Peyer's patch (tissue), 4 donors: ENCODE measurements at regions not wholly inside any gene's neighbourhood (a gene's known extent, or its start where the extent isn't known, plus 50 kb on each side); places are given as distances from the start of the nearest gene placed in this dataset.

Experiments used
- DNase-seq, 3 donors: peaks; one replicate each; pipeline ENCODE4 v3.0.0-alpha.2; 2017 to 2019
- H3K27ac ChIP-seq, 4 donors: fragments of 200-600 bp; sonication (generic); one replicate each; pipeline ENCODE4 v1.5.1; 2016 to 2019
- H3K27me3 ChIP-seq, 2 donors: fragments of 200-600 bp; sonication (generic); one replicate each; pipeline ENCODE4 v1.5.1; 2019
- H3K36me3 ChIP-seq, 3 donors: fragments of 200-600 bp; sonication (generic); one replicate each; pipeline ENCODE4 v1.5.1; 2016 to 2019
- H3K4me1 ChIP-seq, 4 donors: fragments of 200-600 bp; sonication (generic); one replicate each; pipeline ENCODE4 v1.5.1; 2016 to 2019
- H3K4me3 ChIP-seq, 4 donors: fragments of 200-600 bp; sonication (generic); 1 replicate in 3 of 4; 2 replicates in 1 of 4; pipeline ENCODE4 v1.5.1; 2016 to 2019; ENCODE audit warnings: mild to moderate bottlenecking in 1 of 4
- H3K9me3 ChIP-seq, 4 donors: fragments of 200-600 bp; sonication (generic); one replicate each; pipeline ENCODE4 v1.5.1; 2016 to 2019; ENCODE audit warnings: mild to moderate bottlenecking in 1 of 4
- POLR2A ChIP-seq, 2 donors: fragments of 450-650 bp; IDR thresholded peaks; one replicate each; pipeline ENCODE4 v1.5.1; 2017; ENCODE audit warnings: antibody characterized with exemption in 2 of 2, mild to moderate bottlenecking in 2 of 2, moderate library complexity in 2 of 2
- TF ChIP-seq, protein P1 (sequence below), 6 experiments: fragments of 450-650 bp in 4 of 6; fragments of 200-600 bp in 2 of 6; sonication (generic) in 1 of 6; IDR thresholded peaks; one replicate each; pipeline ENCODE4 v1.5.1; 2017 to 2019; ENCODE audit warnings: antibody characterized with exemption in 6 of 6, mild to moderate bottlenecking in 3 of 6, moderate library complexity in 1 of 6

DNA sequence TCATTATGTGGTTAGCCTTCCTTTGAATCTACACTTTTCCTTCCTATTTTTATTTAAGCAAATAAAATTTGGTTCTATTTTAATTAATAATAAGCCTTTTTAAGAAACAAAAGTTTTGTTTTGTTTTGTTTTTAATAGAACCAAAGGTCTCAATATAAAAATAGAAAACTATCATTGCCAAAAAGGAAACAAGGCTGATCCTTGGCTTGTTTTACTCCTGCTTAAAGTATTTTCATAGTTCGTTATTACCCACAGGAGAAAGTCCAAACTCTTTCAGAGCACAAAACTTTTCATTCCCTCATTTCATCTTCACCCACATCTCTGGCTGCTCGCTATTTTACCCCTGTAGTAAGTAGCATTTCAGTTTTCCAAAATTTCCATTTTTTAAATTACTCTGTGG lies 374.8 kb downstream of the SEMA3D start:
- H3K27me3 ChIP-seq = no peaks in the 10 kb centered on the region
- H3K4me3 ChIP-seq = no peak overlapping the region
- TF ChIP-seq, protein P1, sequence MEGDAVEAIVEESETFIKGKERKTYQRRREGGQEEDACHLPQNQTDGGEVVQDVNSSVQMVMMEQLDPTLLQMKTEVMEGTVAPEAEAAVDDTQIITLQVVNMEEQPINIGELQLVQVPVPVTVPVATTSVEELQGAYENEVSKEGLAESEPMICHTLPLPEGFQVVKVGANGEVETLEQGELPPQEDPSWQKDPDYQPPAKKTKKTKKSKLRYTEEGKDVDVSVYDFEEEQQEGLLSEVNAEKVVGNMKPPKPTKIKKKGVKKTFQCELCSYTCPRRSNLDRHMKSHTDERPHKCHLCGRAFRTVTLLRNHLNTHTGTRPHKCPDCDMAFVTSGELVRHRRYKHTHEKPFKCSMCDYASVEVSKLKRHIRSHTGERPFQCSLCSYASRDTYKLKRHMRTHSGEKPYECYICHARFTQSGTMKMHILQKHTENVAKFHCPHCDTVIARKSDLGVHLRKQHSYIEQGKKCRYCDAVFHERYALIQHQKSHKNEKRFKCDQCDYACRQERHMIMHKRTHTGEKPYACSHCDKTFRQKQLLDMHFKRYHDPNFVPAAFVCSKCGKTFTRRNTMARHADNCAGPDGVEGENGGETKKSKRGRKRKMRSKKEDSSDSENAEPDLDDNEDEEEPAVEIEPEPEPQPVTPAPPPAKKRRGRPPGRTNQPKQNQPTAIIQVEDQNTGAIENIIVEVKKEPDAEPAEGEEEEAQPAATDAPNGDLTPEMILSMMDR (IDR thresholded peaks at IDR 0.05) = no peak
- no peak for TF ChIP-seq POLR2A (IDR thresholded peaks at IDR 0.05)
- H3K4me1 ChIP-seq = no peaks in the 10 kb centered on the region
- no peak for DNase-seq
- H3K36me3 ChIP-seq = no peaks in the 10 kb centered on the region
- H3K27ac ChIP-seq = no peak overlapping the region
- H3K9me3 ChIP-seq = no peaks in the 10 kb centered on the region

DNA sequence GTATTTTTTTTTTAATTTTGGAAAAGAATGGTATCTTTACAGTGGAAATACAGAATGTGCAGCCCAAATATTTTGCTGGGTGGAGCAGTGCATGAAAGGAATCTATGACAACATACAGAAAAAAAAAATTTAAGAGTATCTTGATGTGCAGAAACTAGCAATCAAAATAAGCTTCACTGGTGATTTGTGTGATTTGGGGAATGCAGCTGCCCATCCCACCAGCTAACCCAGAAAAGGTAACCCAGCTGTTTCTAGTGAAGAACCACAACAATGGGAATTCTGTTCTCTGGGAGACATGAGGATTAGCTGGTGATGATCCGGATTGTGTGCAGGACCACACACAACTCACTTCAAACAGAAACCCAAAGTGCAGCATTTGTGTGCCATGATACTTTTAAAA lies 375.5 kb downstream of the SEMA3D start:
- TF ChIP-seq POLR2A (IDR thresholded peaks at IDR 0.05) = no peak
- TF ChIP-seq, protein P1 (IDR thresholded peaks at IDR 0.05) = no peak
- no peak overlapping the region for H3K27ac ChIP-seq
- H3K4me1 ChIP-seq = no peaks in the 10 kb centered on the region
- DNase-seq = no peak
- no peaks in the 10 kb centered on the region for H3K9me3 ChIP-seq
- H3K27me3 ChIP-seq = no peaks in the 10 kb centered on the region
- no peaks in the 10 kb centered on the region for H3K36me3 ChIP-seq
- H3K4me3 ChIP-seq = no peak overlapping the region

GRCh38 chr7:84809877-84810276 lies 377.0 kb downstream of the SEMA3D start:
- H3K27ac ChIP-seq = no peak overlapping the region

DNA sequence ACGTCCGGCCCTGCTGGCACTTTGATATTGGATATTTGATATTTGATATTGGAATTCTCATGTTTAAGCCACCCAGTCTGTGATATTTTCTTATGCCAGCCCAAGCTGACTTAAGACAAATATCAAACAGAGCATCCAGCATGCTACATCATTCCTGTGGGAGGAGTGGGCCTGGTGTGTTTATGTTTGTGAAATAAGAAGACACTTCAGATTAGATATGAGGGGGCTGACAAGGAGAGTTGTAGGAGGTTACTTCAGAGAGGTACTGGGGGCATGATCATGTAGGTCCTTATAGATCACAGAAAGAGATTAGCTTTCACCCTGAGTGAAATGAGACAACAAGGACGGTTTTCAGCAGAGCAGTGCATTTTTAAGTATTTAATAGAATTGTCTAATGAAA lies 382.9 kb downstream of the SEMA3D start:
- DNase-seq = no peak
- H3K4me3 ChIP-seq = no peak overlapping the region
- H3K27me3 ChIP-seq = no peaks in the 10 kb centered on the region
- no peaks in the 10 kb centered on the region for H3K9me3 ChIP-seq
- H3K4me1 ChIP-seq = no peaks in the 10 kb centered on the region
- TF ChIP-seq POLR2A (IDR thresholded peaks at IDR 0.05) = no peak
- TF ChIP-seq, protein P1 (IDR thresholded peaks at IDR 0.05) = no peak
- no peaks in the 10 kb centered on the region for H3K36me3 ChIP-seq
- no peak overlapping the region for H3K27ac ChIP-seq

More at GRCh38 chr7:84809877-84810276, 377.0 kb downstream of the SEMA3D start:
- Histone ChIP-seq H3K27me3 (no peaks in the 10 kb centered on the region), H3K4me3 (no peak overlapping the region), H3K9me3 (no peaks in the 10 kb centered on the region), H3K36me3 (no peaks in the 10 kb centered on the region), H3K4me1 (no peaks in the 10 kb centered on the region)
- DNase-seq = no peak
- TF ChIP-seq POLR2A (IDR thresholded peaks at IDR 0.05) = no peak
- TF ChIP-seq, protein P1 (IDR thresholded peaks at IDR 0.05) = no peak

- Histone ChIP-seq H3K36me3 (no peaks in the 10 kb centered on the region), H3K4me3 (no peak overlapping the region), H3K27ac (no peak overlapping the region), H3K9me3 (no peaks in the 10 kb centered on the region), H3K27me3 (no peaks in the 10 kb centered on the region), H3K4me1 (no peaks in the 10 kb centered on the region)
- no peak for DNase-seq
- TF ChIP-seq, protein P1 (IDR thresholded peaks at IDR 0.05) = no peak
- TF ChIP-seq POLR2A (IDR thresholded peaks at IDR 0.05) = no peak
Observed at GRCh38 chr7:84801396-84801795, 385.5 kb downstream of the SEMA3D start.

DNA sequence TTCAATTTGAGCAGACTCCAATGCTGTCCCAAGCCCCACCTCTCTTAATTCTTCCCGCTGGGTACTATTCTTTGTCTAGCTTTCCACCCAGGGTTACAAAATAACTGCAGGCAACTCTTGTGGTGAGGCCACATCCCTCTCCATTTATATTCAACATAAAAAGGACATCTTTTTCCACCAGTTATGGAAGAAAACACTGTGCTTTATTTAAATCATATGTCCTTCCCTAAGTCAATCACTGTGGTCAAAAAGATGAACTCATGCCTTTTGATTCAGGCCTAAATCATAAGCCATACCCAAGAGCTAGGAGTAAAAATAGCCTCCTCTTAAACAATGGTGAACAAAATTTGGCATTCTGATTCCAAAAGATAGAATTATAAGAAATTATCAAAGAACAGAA lies 386.0 kb downstream of the SEMA3D start:
- DNase-seq = no peak
- no peak for TF ChIP-seq POLR2A (IDR thresholded peaks at IDR 0.05)
- TF ChIP-seq, protein P1 (IDR thresholded peaks at IDR 0.05) = no peak
- H3K27me3 ChIP-seq = no peaks in the 10 kb centered on the region
- no peaks in the 10 kb centered on the region for H3K4me1 ChIP-seq
- H3K4me3 ChIP-seq = no peak overlapping the region
- H3K27ac ChIP-seq = no peak overlapping the region
- no peaks in the 10 kb centered on the region for H3K9me3 ChIP-seq
- no peaks in the 10 kb centered on the region for H3K36me3 ChIP-seq
